Progenitor cell of endocrine pancreas (in vitro differentiated cells): ENCODE measurements at regions not wholly inside any gene's neighbourhood (a gene's known extent, or its start where the extent isn't known, plus 50 kb on each side); places are given as distances from the start of the nearest gene placed in this dataset.

Experiments used
- DNase-seq: peaks from one replicate; pipeline ENCODE4 v3.0.0; 2021; ENCODE audit warnings: low spot score; ENCODE audit not compliant: unreplicated experiment
- H3K27ac Mint-ChIP-seq: 2 replicates; pipeline ENCODE4 v1.8.0; 2021; ENCODE audit warnings: mild to moderate bottlenecking, moderate library complexity, mixed read lengths
- H3K27me3 Mint-ChIP-seq: 2 replicates; pipeline ENCODE4 v1.8.0; 2021; ENCODE audit warnings: mixed read lengths
- H3K36me3 Mint-ChIP-seq: 2 replicates; pipeline ENCODE4 v1.8.0; 2022; ENCODE audit warnings: mixed read lengths; ENCODE audit not compliant: insufficient read depth
- H3K4me1 Mint-ChIP-seq: 2 replicates; pipeline ENCODE4 v1.8.0; 2021; ENCODE audit warnings: low read depth, mixed read lengths
- H3K4me3 Mint-ChIP-seq: 2 replicates; pipeline ENCODE4 v1.8.0; 2021; ENCODE audit warnings: low read depth, mild to moderate bottlenecking, moderate library complexity, mixed read lengths
- H3K9me3 Mint-ChIP-seq: 2 replicates; pipeline ENCODE4 v1.8.0; 2021; ENCODE audit warnings: low read depth, mixed read lengths
- TF ChIP-seq, protein P1 (sequence below): fragments of 200-600 bp; sonication (generic); IDR thresholded peaks from one replicate; pipeline ENCODE4 v1.5.0; 2021; ENCODE audit warnings: antibody characterized with exemption, mild to moderate bottlenecking; ENCODE audit not compliant: unreplicated experiment

DNA sequence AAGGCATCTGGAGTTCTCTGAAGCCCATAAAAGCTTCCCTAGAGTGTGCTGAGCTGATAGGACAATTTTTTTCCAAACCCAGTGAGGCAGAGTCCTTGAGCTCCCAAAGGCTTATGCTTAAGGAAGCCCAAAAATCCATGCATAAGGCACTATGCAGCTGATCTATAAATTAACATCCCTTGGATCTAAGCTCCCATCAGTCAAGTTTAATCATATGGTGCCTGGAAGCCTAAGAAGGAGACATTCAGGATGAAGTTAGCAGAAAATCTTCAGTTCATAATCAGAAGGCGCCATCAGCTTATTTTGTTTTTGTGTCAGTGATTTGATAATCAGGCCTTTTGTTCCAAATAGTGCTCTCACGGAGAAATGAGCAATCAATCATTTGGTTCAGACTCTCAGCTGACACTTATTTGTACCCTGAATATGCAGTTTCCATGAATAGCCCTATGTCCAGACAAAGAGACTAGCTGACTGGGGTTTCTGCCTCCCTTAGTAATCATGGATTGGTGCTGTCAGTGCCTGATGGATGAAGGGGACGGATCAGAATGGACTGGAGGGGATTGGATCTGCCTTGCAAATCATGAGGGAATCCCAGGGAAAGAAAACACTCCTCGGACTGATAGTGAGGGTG lies 464.8 kb upstream of the RGPD4 start:
- Mint-ChIP-seq H3K4me1 (peaks cover 6% of the 10 kb centered on the region), H3K9me3 (no peaks in the 10 kb centered on the region), H3K4me3 (no peak overlapping the region), H3K36me3 (no peaks in the 10 kb centered on the region), H3K27me3 (no peaks in the 10 kb centered on the region), H3K27ac (peak overlapping the region; percentile 60)
- DNase-seq = no peak
- TF ChIP-seq, protein P1, sequence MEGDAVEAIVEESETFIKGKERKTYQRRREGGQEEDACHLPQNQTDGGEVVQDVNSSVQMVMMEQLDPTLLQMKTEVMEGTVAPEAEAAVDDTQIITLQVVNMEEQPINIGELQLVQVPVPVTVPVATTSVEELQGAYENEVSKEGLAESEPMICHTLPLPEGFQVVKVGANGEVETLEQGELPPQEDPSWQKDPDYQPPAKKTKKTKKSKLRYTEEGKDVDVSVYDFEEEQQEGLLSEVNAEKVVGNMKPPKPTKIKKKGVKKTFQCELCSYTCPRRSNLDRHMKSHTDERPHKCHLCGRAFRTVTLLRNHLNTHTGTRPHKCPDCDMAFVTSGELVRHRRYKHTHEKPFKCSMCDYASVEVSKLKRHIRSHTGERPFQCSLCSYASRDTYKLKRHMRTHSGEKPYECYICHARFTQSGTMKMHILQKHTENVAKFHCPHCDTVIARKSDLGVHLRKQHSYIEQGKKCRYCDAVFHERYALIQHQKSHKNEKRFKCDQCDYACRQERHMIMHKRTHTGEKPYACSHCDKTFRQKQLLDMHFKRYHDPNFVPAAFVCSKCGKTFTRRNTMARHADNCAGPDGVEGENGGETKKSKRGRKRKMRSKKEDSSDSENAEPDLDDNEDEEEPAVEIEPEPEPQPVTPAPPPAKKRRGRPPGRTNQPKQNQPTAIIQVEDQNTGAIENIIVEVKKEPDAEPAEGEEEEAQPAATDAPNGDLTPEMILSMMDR = no peak

DNA sequence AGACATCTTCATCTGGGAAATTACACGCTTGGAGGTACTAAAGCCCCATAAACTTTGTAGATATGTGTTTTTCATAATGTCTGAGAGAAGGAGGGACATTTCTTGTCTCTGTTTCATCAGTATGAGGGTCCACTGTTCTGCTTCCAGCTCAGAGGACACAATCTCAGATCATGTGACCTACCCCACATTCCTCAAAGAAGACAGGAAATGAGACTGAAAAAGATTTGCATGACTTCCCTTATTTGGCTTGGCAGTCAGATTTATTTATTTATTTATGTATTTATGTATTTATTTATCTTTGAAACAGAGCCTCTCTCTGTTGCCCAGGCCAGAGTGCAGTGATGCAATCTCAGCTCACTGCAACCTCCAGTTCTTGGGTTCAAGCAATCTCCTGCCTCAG lies 463.7 kb upstream of the RGPD4 start:
- TF ChIP-seq, protein P1 = no peak
- Mint-ChIP-seq H3K4me1 (peaks cover 6% of the 10 kb centered on the region), H3K9me3 (no peaks in the 10 kb centered on the region), H3K27ac (no peak overlapping the region), H3K36me3 (no peaks in the 10 kb centered on the region), H3K4me3 (no peak overlapping the region), H3K27me3 (no peaks in the 10 kb centered on the region)
- DNase-seq = no peak

DNA sequence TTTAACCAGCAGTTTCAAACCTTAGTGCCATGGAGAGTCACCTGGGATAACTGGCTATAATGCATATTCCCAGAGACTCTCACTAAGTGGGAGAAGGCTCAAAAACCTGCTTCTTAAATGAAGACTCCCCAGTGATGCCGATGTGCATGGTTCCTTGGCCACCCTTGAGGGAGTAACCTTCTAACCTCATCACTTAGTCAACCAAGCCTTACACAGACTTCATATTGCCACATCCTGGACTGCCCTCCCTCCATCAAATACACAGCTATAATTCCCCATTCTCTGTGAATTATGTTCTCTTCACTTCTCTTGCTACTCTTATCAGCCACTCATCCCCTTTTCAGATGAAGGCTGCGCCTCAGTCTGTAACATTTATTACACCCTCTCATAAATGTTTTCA lies 462.9 kb upstream of the RGPD4 start:
- Mint-ChIP-seq H3K27ac (no peak overlapping the region), H3K9me3 (no peaks in the 10 kb centered on the region), H3K27me3 (no peaks in the 10 kb centered on the region), H3K4me1 (peaks cover 2% of the 10 kb centered on the region), H3K4me3 (no peak overlapping the region), H3K36me3 (no peaks in the 10 kb centered on the region)
- TF ChIP-seq, protein P1 = no peak
- DNase-seq = no peak

DNA sequence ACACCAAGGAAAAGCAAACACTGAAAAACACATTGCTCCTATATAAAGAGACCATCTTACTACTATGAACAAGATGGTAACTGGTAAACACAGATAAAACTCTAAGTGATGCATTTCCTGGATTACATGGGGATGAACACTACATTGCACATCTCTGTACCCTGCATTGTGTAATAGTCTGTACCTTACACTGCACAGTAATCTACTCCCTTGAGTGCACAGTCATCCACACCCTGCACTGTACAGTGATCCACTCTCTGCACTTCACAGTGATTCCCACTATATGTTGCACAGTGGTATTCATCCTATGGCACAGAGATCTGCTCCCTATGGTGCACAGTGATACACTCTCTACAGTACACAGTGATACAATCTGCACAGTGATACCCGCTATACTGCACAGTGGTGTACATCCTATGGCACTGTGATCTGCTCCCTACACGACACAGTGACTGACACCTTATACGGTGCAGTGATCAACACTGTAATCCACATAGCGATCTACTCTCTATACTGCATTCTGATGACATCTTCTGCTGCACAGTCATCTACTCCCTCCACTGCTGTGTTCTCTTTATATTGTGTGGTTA lies 462.2 kb upstream of the RGPD4 start:
- no peak overlapping the region for H3K27ac Mint-ChIP-seq
- no peaks in the 10 kb centered on the region for H3K36me3 Mint-ChIP-seq
- no peak overlapping the region for H3K4me3 Mint-ChIP-seq
- no peak for DNase-seq
- H3K27me3 Mint-ChIP-seq = no peaks in the 10 kb centered on the region
- TF ChIP-seq, protein P1 = no peak
- H3K4me1 Mint-ChIP-seq = peaks cover 2% of the 10 kb centered on the region
- H3K9me3 Mint-ChIP-seq = no peaks in the 10 kb centered on the region

DNA sequence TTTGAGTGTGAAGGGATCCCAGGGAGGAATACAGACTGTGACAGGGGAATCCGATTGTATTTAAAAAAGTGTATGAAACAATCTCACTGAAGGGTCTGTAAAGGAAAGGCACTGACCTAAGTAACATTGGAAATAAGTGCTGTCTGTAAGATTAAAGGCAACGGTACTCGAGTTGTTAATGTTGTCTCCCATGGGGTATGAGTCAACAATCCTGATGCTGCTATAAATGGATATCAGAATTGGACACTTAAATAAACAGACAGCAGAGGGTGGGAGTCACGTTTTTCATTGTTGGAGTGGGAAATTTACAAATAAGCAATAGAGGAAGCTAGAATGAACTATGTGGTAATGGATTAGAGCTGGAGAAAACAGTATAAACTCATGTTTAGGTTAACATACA lies 452.4 kb upstream of the RGPD4 start:
- Mint-ChIP-seq H3K27me3 (no peaks in the 10 kb centered on the region), H3K9me3 (peaks cover 8% of the 10 kb centered on the region), H3K4me1 (no peaks in the 10 kb centered on the region), H3K27ac (no peak overlapping the region), H3K4me3 (no peak overlapping the region), H3K36me3 (no peaks in the 10 kb centered on the region)
- TF ChIP-seq, protein P1 = no peak
- no peak for DNase-seq
